22Rv1 (cell line): ENCODE measurements at regions not wholly inside any gene's neighbourhood (a gene's known extent, or its start where the extent isn't known, plus 50 kb on each side); places are given as distances from the start of the nearest gene placed in this dataset.

ENCODE experiments used
- H3K27ac ChIP-seq: fragments of 450-650 bp; 2 replicates; pipeline ENCODE4 v1.5.1; 2017
- ZFX ChIP-seq: fragments of 450-650 bp; IDR thresholded peaks from 2 replicates; pipeline ENCODE4 v1.6.1; 2017; ENCODE audit warnings: antibody characterized with exemption, borderline replicate concordance
- TF ChIP-seq, protein P1 (sequence below): fragments of 450-650 bp; IDR thresholded peaks from 2 replicates; pipeline ENCODE4 v1.5.1; 2017; ENCODE audit warnings: mild to moderate bottlenecking

- no peak for TF ChIP-seq ZFX
- TF ChIP-seq, protein P1, sequence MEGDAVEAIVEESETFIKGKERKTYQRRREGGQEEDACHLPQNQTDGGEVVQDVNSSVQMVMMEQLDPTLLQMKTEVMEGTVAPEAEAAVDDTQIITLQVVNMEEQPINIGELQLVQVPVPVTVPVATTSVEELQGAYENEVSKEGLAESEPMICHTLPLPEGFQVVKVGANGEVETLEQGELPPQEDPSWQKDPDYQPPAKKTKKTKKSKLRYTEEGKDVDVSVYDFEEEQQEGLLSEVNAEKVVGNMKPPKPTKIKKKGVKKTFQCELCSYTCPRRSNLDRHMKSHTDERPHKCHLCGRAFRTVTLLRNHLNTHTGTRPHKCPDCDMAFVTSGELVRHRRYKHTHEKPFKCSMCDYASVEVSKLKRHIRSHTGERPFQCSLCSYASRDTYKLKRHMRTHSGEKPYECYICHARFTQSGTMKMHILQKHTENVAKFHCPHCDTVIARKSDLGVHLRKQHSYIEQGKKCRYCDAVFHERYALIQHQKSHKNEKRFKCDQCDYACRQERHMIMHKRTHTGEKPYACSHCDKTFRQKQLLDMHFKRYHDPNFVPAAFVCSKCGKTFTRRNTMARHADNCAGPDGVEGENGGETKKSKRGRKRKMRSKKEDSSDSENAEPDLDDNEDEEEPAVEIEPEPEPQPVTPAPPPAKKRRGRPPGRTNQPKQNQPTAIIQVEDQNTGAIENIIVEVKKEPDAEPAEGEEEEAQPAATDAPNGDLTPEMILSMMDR, result no peak
- no peak overlapping the region for H3K27ac ChIP-seq
Measured at GRCh38 chr13:85091631-85092234, 707.5 kb downstream of the SLITRK6 start.

- H3K27ac ChIP-seq, result no peak overlapping the region
- TF ChIP-seq ZFX, result no peak
- TF ChIP-seq, protein P1, result no peak
Measured at GRCh38 chr13:85089186-85089585, 710.0 kb downstream of the SLITRK6 start.

- no peak overlapping the region for H3K27ac ChIP-seq
- TF ChIP-seq, protein P1, result no peak
- no peak for TF ChIP-seq ZFX
Measured at GRCh38 chr13:85080691-85081090, 718.5 kb downstream of the SLITRK6 start.

GRCh38 chr13:85076343-85076742 is 722.9 kb downstream of the SLITRK6 start:
- no peak overlapping the region for H3K27ac ChIP-seq
- TF ChIP-seq ZFX, result no peak
- TF ChIP-seq, protein P1, result no peak

- TF ChIP-seq ZFX, result no peak
- TF ChIP-seq, protein P1, result no peak
- H3K27ac ChIP-seq, result no peak overlapping the region
Measured at GRCh38 chr13:85074543-85075313, 724.5 kb downstream of the SLITRK6 start.

- H3K27ac ChIP-seq, result no peak overlapping the region
- TF ChIP-seq ZFX, result no peak
- TF ChIP-seq, protein P1, result no peak
Measured at GRCh38 chr13:85068231-85068630, 731.0 kb downstream of the SLITRK6 start.

DNA sequence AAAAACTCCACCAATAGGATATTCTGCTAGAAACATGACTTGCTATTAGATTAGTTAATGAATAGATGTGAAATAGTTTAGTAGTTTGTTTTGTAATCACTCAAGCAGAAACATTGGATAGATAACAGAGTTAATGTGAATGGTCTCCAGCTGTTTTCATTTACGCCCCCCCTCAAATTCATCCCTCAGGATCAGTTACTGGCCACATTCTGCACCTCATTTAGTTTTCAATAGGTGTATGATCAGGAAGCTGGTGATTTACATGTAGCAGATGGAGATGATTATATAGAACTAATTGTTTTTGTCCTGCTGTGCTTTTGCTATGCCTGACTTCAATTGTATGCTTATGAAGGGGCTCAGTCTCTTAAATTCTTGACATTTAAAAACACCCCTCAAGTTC is 759.0 kb downstream of the SLITRK6 start:
- TF ChIP-seq ZFX, result no peak
- TF ChIP-seq, protein P1, result no peak
- no peak overlapping the region for H3K27ac ChIP-seq
